ENCODE measurements at regions not wholly inside any gene's neighbourhood (a gene's known extent, or its start where the extent isn't known, plus 50 kb on each side); places are given as distances from the start of the nearest gene placed in this dataset.

DNA sequence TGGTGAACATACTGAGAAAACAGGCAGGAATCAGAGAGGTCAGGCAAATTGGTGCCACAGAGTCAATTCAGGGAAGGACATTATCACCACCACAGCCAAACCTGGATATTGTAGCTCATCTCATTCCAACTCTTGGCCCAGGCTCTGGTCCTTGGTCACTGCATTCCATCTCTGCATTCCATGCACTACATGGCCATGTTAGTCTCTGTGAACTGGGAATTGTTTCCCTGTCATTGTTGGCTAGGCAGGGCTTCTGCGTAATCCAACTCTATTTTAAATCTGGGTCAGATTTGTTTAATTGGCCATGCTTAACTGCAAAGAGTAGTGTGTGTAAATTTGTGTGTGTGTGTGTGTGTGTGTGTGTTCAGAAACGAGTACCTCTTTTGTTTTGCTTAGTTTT is 837.6 kb upstream of the ADAMTS5 start:
- no peaks in the 10 kb centered on the region for H3K27me3 ChIP-seq
- H3K9me3 ChIP-seq = no peaks in the 10 kb centered on the region
- DNase-seq (ENCODE audit: low spot score in 2 of 2) = no peak
- no peaks in the 10 kb centered on the region for H3K4me1 ChIP-seq
- no peak overlapping the region for H3K4me3 ChIP-seq
- WGBS = 49% methylated on average over 2 of the region's 2 CpGs
- no peaks in the 10 kb centered on the region for H3K36me3 ChIP-seq
- no peak overlapping the region for H3K27ac ChIP-seq
- TF ChIP-seq POLR2A (IDR thresholded peaks at IDR 0.05) (no peak), POLR2AphosphoS5 (IDR thresholded peaks at IDR 0.05) (no peak), EP300 (IDR thresholded peaks at IDR 0.05) (no peak)
- TF ChIP-seq, protein P1, sequence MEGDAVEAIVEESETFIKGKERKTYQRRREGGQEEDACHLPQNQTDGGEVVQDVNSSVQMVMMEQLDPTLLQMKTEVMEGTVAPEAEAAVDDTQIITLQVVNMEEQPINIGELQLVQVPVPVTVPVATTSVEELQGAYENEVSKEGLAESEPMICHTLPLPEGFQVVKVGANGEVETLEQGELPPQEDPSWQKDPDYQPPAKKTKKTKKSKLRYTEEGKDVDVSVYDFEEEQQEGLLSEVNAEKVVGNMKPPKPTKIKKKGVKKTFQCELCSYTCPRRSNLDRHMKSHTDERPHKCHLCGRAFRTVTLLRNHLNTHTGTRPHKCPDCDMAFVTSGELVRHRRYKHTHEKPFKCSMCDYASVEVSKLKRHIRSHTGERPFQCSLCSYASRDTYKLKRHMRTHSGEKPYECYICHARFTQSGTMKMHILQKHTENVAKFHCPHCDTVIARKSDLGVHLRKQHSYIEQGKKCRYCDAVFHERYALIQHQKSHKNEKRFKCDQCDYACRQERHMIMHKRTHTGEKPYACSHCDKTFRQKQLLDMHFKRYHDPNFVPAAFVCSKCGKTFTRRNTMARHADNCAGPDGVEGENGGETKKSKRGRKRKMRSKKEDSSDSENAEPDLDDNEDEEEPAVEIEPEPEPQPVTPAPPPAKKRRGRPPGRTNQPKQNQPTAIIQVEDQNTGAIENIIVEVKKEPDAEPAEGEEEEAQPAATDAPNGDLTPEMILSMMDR (IDR thresholded peaks at IDR 0.05) = no peak

DNA sequence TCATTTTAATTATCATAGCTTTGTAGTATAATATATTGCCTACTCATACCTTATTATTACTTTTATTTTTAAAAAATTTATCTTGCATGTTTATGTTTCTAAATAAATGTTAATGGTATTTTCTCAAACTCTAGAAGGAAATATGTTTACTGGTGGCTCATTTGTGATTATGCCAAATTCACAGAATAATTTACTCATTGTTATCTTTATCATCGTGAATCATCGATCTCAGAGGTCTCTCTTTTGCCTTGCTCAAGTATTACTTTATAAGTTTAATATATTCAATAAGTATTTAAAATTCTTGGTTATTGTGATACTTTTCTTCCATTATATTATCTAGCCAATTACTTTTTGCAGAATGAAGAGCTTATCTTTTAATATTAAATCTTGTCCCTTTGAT is 836.7 kb upstream of the ADAMTS5 start:
- 92% methylated on average over 2 of the region's 2 CpGs for WGBS

DNA sequence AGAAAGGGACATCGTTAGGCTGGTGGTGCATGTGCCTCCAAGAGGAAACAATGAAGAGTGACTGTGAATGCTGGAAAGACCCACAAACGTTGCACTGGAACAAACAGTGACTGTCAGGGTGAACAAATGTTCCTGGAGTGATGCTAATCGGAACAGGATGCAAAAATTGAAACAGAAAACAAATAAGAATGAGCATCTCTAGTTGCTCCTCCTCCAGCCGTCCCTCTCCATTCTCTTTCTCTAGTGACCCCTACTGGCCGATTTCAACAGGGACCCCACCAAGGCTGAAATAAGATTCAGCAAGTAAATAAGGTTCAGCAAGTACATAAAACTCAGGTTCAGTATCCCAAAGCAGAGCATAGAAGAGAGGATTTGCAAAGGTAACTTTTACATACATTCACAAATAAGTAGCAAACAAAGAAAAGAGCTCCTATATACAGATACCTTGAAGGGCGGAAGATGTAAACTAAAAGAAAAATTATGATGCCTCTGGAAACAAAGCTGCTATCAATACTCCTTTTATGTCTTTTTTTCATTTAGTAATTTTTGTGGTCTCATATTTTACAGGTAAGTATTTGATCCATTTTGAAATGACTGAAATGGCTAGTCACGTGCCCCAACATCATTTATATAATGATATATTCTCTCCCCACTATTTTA is 836.1 kb upstream of the ADAMTS5 start:
- no peak for TF ChIP-seq POLR2AphosphoS5 (IDR thresholded peaks at IDR 0.05)
- TF ChIP-seq, protein P1 (IDR thresholded peaks at IDR 0.05) = peak in 1 of 2 donors; percentile 29
- Histone ChIP-seq H3K4me3 (no peak overlapping the region), H3K4me1 (no peaks in the 10 kb centered on the region), H3K36me3 (no peaks in the 10 kb centered on the region), H3K27ac (no peak overlapping the region), H3K9me3 (no peaks in the 10 kb centered on the region), H3K27me3 (no peaks in the 10 kb centered on the region)
- DNase-seq (ENCODE audit: low spot score in 2 of 2) = no peak
- WGBS = 45% methylated on average over 7 of the region's 7 CpGs

More for the DNA sequence above, 836.7 kb upstream of the ADAMTS5 start:
- no peak overlapping the region for H3K4me3 ChIP-seq
- H3K36me3 ChIP-seq = no peaks in the 10 kb centered on the region
- H3K9me3 ChIP-seq = no peaks in the 10 kb centered on the region
- TF ChIP-seq, protein P1 (IDR thresholded peaks at IDR 0.05) = no peak
- TF ChIP-seq POLR2A (IDR thresholded peaks at IDR 0.05) (no peak), POLR2AphosphoS5 (IDR thresholded peaks at IDR 0.05) (no peak), EP300 (IDR thresholded peaks at IDR 0.05) (no peak)
- H3K4me1 ChIP-seq = no peaks in the 10 kb centered on the region
- no peak for DNase-seq (ENCODE audit: low spot score in 2 of 2)
- H3K27me3 ChIP-seq = no peaks in the 10 kb centered on the region
- H3K27ac ChIP-seq = no peak overlapping the region

DNA sequence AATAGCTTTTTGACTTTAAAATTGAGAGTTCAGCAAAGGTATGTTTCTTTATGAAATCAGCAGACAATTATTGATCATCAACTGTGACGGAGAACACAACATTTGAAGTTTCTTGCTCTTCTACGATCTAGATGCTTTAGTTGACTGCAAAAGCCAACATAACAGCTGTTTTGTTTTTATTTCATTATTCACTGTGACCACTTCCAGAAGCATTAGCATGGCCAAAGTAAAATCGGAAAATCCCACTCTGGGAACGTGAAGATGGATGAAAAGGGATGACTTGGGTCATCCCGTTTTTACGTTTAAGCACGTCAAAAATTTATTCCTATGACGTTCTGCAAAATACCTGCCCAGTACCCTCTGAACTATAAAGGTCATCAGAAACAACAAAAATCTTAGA is 833.0 kb upstream of the ADAMTS5 start:
- H3K4me1 ChIP-seq = no peaks in the 10 kb centered on the region

DNA sequence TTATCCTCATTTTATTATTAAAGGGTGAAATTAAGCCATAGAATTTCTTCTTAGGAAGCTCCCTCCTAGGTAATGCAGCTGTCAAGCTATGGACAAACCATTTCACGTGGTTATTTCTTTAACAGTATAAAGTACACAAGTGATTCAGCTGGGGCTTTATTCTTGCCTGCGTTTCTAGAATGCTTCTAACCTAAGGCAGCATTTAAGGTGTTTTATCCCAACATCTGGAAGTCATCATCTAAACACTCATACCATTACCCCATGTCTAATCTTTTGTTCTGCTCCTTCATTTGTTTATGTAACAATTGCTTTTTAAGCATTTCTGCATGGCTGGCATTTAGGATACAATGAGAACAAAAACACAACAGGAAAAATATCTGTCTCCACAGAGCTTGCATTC is 829.2 kb upstream of the ADAMTS5 start:
- H3K27me3 ChIP-seq = no peaks in the 10 kb centered on the region
- H3K27ac ChIP-seq = no peak overlapping the region
- no peak for TF ChIP-seq POLR2AphosphoS5 (IDR thresholded peaks at IDR 0.05)
- TF ChIP-seq POLR2A (IDR thresholded peaks at IDR 0.05) = no peak
- TF ChIP-seq, protein P1 (IDR thresholded peaks at IDR 0.05) = no peak
- no peak for TF ChIP-seq EP300 (IDR thresholded peaks at IDR 0.05)
- no peak overlapping the region for H3K4me3 ChIP-seq
- H3K9me3 ChIP-seq = no peaks in the 10 kb centered on the region
- H3K36me3 ChIP-seq = no peaks in the 10 kb centered on the region
- no peak for DNase-seq (ENCODE audit: low spot score in 2 of 2)
- H3K4me1 ChIP-seq = no peaks in the 10 kb centered on the region
- 19% methylated on average over 2 of the region's 2 CpGs for WGBS

More for the DNA sequence above, 833.0 kb upstream of the ADAMTS5 start:
- Histone ChIP-seq H3K27ac (no peak overlapping the region), H3K36me3 (no peaks in the 10 kb centered on the region), H3K27me3 (no peaks in the 10 kb centered on the region), H3K9me3 (no peaks in the 10 kb centered on the region), H3K4me3 (no peak overlapping the region)
- TF ChIP-seq EP300 (IDR thresholded peaks at IDR 0.05) (no peak), POLR2A (IDR thresholded peaks at IDR 0.05) (no peak), POLR2AphosphoS5 (IDR thresholded peaks at IDR 0.05) (no peak)
- TF ChIP-seq, protein P1 (IDR thresholded peaks at IDR 0.05) = no peak
- no peak for DNase-seq (ENCODE audit: low spot score in 2 of 2)
- WGBS = 69% methylated on average over 8 of the region's 8 CpGs

Measured in suprapubic skin (tissue), 4 donors.